Tibial nerve (tissue), 3 donors: ENCODE measurements at regions not wholly inside any gene's neighbourhood (a gene's known extent, or its start where the extent isn't known, plus 50 kb on each side); places are given as distances from the start of the nearest gene placed in this dataset.
"Not testable (repeated sequence)": the region's sequence is repeated elsewhere in the genome, so short reads cannot be mapped to it uniquely, and the experiment has no call there.

ENCODE experiments used
- POLR2A ChIP-seq, 2 donors: fragments of 450-650 bp; IDR thresholded peaks; one replicate each; pipeline ENCODE4 v1.6.1; 2017; ENCODE audit warnings: antibody characterized with exemption in 2 of 2, mild to moderate bottlenecking in 2 of 2, moderate library complexity in 2 of 2
- TF ChIP-seq, protein P1 (sequence below), 5 experiments: fragments of 200-600 bp in 3 of 5; fragments of 450-650 bp in 2 of 5; sonication (generic) in 3 of 5; IDR thresholded peaks; one replicate each; pipeline ENCODE4 v1.5.1; 2016 to 2019; ENCODE audit warnings: antibody characterized with exemption in 5 of 5, mild to moderate bottlenecking in 3 of 5, moderate library complexity in 2 of 5

DNA sequence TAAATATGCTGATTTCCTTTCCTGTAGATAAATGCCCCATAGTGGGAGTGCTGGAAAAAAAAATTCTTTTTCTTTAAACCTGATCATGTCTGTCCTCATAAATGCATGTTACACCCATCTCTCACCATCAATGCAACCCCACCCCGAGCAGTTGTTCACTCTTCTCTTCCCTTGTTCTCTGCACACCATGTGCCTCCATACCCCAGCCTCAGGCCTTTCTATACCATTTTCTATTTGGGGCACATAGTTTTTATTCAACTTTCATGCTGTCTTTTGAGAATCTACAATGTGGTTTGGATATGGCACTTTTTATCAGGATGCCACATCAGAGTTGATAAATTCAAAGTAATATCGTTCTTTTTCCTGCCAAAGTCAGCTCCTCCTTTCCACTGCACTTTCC is 202.6 kb downstream of the POTED start:
- TF ChIP-seq POLR2A (IDR thresholded peaks at IDR 0.05): not testable (repeated sequence)
- TF ChIP-seq, protein P1, sequence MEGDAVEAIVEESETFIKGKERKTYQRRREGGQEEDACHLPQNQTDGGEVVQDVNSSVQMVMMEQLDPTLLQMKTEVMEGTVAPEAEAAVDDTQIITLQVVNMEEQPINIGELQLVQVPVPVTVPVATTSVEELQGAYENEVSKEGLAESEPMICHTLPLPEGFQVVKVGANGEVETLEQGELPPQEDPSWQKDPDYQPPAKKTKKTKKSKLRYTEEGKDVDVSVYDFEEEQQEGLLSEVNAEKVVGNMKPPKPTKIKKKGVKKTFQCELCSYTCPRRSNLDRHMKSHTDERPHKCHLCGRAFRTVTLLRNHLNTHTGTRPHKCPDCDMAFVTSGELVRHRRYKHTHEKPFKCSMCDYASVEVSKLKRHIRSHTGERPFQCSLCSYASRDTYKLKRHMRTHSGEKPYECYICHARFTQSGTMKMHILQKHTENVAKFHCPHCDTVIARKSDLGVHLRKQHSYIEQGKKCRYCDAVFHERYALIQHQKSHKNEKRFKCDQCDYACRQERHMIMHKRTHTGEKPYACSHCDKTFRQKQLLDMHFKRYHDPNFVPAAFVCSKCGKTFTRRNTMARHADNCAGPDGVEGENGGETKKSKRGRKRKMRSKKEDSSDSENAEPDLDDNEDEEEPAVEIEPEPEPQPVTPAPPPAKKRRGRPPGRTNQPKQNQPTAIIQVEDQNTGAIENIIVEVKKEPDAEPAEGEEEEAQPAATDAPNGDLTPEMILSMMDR (IDR thresholded peaks at IDR 0.05): not testable (repeated sequence)
